H1 (cell line): ENCODE measurements at regions not wholly inside any gene's neighbourhood (a gene's known extent, or its start where the extent isn't known, plus 50 kb on each side); places are given as distances from the start of the nearest gene placed in this dataset.

Experiments
- CBX8 ChIP-seq: fragments of 300-800, 300-1000 bp; sonication (generic); IDR thresholded peaks from 2 replicates; pipeline ENCODE4 v1.7.1; 2016; ENCODE audit warnings: low read depth, low read length, borderline replicate concordance
- EGR1 ChIP-seq: IDR thresholded peaks from 2 replicates; pipeline ENCODE4 v1.6.1; 2011; ENCODE audit warnings: low read depth, low read length, borderline replicate concordance
- FOSL1 ChIP-seq: IDR thresholded peaks from 2 replicates; pipeline ENCODE4 v1.6.1; 2011; ENCODE audit warnings: mild to moderate bottlenecking, low read depth, low read length, moderate library complexity; ENCODE audit not compliant: insufficient read depth
- GABPA ChIP-seq: IDR thresholded peaks from 2 replicates; pipeline ENCODE4 v1.6.1; 2011; ENCODE audit warnings: mild to moderate bottlenecking, low read length, moderate library complexity, borderline replicate concordance; ENCODE audit not compliant: insufficient read depth
- JUN ChIP-seq: IDR thresholded peaks from 2 replicates; pipeline ENCODE4 v1.6.1; 2011; ENCODE audit warnings: low read depth, mild to moderate bottlenecking, improper control_type of control experiment, low read length
- RFX5 ChIP-seq: IDR thresholded peaks from 2 replicates; pipeline ENCODE4 v1.6.1; 2011; ENCODE audit warnings: low read depth, low read length, improper control_type of control experiment, borderline replicate concordance
- SP2 ChIP-seq: IDR thresholded peaks from 2 replicates; pipeline ENCODE4 v1.6.1; 2012; ENCODE audit warnings: mild to moderate bottlenecking, low read length, inconsistent platforms
- SUZ12 ChIP-seq: fragments of 200-600 bp; sonication (generic); IDR thresholded peaks from 2 replicates; pipeline ENCODE4 v1.6.1; 2012; ENCODE audit warnings: mild to moderate bottlenecking, inconsistent platforms, low read length, moderate library complexity, mixed read lengths
- TAF7 ChIP-seq: optimal IDR thresholded peaks from 2 replicates; pipeline ENCODE3; 2011; ENCODE audit warnings: low read depth, mild to moderate bottlenecking, inconsistent platforms, low read length, moderate library complexity, borderline replicate concordance
- TF ChIP-seq, protein P1 (sequence below), 3 experiments: IDR thresholded peaks; 1 replicate in 2 of 3; 2 replicates in 1 of 3; pipeline versions ENCODE4 v1.5.1 to v1.6.1; 2011; ENCODE audit warnings: low read length in 3 of 3, mild to moderate bottlenecking in 3 of 3, inconsistent platforms in 2 of 3, low read depth in 1 of 3, moderate library complexity in 1 of 3; ENCODE audit not compliant: insufficient read depth in 1 of 3; ENCODE audit errors: control extremely low read depth in 1 of 3

DNA sequence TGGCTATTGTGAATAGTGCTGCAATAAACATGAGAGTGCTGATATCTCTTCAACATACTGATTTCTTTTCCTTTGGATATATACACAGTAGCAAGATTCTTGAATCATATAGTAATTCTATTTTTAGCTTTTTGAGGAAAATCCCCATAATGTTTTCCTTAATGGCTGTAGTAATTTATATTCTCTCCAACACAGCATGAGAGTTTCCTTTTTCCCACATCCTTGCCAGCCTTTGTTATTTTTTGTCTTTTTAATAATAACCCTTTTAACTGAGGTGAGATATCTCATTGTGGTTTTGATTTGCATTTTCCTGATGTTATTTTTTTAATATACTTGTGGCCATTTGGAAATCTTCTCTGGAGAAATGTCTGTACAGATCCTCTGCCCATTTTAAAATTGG is 132.6 kb downstream of the PRL start:
- no peak for TF ChIP-seq RFX5
- TF ChIP-seq JUN: no peak
- no peak for TF ChIP-seq EGR1
- no peak for TF ChIP-seq GABPA
- TF ChIP-seq FOSL1: no peak
- TF ChIP-seq, protein P1, sequence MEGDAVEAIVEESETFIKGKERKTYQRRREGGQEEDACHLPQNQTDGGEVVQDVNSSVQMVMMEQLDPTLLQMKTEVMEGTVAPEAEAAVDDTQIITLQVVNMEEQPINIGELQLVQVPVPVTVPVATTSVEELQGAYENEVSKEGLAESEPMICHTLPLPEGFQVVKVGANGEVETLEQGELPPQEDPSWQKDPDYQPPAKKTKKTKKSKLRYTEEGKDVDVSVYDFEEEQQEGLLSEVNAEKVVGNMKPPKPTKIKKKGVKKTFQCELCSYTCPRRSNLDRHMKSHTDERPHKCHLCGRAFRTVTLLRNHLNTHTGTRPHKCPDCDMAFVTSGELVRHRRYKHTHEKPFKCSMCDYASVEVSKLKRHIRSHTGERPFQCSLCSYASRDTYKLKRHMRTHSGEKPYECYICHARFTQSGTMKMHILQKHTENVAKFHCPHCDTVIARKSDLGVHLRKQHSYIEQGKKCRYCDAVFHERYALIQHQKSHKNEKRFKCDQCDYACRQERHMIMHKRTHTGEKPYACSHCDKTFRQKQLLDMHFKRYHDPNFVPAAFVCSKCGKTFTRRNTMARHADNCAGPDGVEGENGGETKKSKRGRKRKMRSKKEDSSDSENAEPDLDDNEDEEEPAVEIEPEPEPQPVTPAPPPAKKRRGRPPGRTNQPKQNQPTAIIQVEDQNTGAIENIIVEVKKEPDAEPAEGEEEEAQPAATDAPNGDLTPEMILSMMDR (IDR thresholded peaks at IDR 0.05; ENCODE audit: control extremely low read depth in 1 of 3, insufficient read depth in 1 of 3, low read depth in 1 of 3, low read length in 3 of 3): no peak
- no peak for TF ChIP-seq CBX8
- no peak for TF ChIP-seq TAF7
- no peak for TF ChIP-seq SP2
- TF ChIP-seq SUZ12: no peak
